ENCODE measurements at regions not wholly inside any gene's neighbourhood (a gene's known extent, or its start where the extent isn't known, plus 50 kb on each side); places are given as distances from the start of the nearest gene placed in this dataset.

DNA sequence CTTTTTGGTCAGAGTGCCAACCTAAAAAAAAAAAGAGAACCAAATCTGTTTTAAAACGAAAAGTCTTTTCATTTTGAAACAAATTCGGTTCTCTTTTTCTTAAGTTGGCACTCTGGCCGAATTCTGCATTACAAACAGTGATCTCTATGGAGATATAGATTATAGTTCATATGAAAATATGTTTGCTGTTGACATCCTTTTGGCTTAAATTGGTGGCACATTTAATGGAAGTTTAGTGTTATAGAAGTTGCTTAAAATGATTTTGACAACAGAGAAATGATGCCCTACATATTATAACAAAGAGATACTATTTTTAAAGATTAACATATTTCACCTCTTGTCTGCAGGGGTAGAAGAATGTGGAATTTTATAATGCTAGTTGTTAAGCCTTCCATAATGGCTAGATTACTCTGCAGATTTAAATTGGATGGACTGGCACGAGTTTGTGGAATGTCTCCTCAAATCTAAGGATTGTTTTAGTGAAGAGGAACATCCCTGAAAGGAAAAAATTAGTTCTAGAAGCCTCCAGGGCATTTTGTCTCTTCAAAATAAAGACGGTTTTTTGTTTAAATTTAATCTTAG is 222.9 kb upstream of the CDH2 start:
- Histone ChIP-seq H3K14ac (ENCODE audit: low read length) (no peak overlapping the region), H3K27me3 (ENCODE audit: insufficient read depth, low read length) (no peaks in the 10 kb centered on the region), H3K4me2 (ENCODE audit: low read length) (no peak overlapping the region), H3K23ac (ENCODE audit: low read length) (no peak overlapping the region), H3K18ac (ENCODE audit: low read length) (no peak overlapping the region), H2BK12ac (ENCODE audit: low read length) (no peak overlapping the region), H3K4ac (ENCODE audit: low read depth, low read length) (no peak overlapping the region), H3K79me1 (ENCODE audit: low read length) (no peaks in the 10 kb centered on the region), H2AFZ (ENCODE audit: insufficient read depth, low read length, poor library complexity) (no peak overlapping the region), H3K9me3 (ENCODE audit: insufficient read depth, low read depth, low read length) (no peaks in the 10 kb centered on the region), H2BK5ac (ENCODE audit: low read depth, low read length, poor library complexity) (no peak overlapping the region), H3K79me2 (ENCODE audit: control insufficient read depth, insufficient read depth, low read length, poor library complexity) (no peaks in the 10 kb centered on the region), H3K27ac (ENCODE audit: low read depth, low read length) (no peak overlapping the region), H3K4me1 (ENCODE audit: control insufficient read depth in 1 of 2, insufficient read depth in 2 of 2, low read length in 2 of 2) (no peaks in the 10 kb centered on the region), H3K9ac (ENCODE audit: low read length) (no peak overlapping the region), H4K12ac (ENCODE audit: low read depth, low read length) (no peak overlapping the region), H3K4me3 (ENCODE audit: low read depth, low read length) (no peak overlapping the region), H4K8ac (ENCODE audit: low read depth, low read length) (no peak overlapping the region), H2AK5ac (ENCODE audit: low read length) (no peak overlapping the region), H4K91ac (ENCODE audit: low read depth, low read length) (no peak overlapping the region), H3K36me3 (ENCODE audit: control insufficient read depth in 1 of 2, insufficient read depth in 2 of 2, low read length in 2 of 2) (no peaks in the 10 kb centered on the region), H2BK120ac (ENCODE audit: insufficient read depth, low read length, poor library complexity) (no peak overlapping the region)
- DNase-seq, result no peak
- WGBS (ENCODE audit: extremely low coverage, insufficient coverage, insufficient read length), result no CpG with 5 or more reads among the region's 5 CpGs

DNA sequence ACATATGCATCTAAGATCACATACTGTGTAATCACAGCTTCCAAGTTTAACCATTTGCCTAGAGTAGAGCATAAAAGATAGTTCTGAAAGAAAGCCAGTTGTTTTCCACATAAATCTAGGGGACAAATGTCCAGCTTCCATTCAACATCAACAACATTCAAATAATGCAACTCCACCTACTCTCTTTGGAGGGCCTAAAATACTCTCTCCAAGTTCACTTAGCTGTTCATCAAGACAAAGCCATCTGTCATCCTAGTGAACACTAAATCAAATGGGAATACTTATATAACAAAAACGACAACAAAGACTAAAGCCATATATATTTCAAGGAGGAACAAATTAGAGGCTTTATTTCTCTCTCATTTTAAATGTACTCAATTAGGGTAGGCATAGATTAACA is 221.5 kb upstream of the CDH2 start:
- WGBS (ENCODE audit: extremely low coverage, insufficient coverage, insufficient read length), result no CpG with 5 or more reads among the region's 1 CpG
- H3K4me1 ChIP-seq (ENCODE audit: control insufficient read depth in 1 of 2, insufficient read depth in 2 of 2, low read length in 2 of 2), result no peaks in the 10 kb centered on the region

DNA sequence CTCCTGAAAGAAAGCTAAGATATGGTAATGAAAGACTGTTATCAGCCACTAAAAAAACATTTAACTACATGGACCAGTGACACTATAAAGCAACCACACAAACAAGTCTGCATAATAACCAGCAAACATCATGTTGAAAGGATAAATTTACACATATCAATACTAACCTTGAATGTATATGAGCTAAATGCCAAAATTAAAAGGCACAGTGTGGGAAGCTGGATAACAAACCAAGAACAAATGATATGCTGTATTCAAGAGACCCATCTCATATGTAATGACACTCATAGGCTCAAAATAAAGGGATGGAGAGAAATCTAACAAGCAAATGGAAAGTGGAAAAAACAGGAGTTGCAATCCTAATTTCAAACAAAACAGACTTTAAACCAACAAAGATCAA is 213.1 kb upstream of the CDH2 start:
- peaks cover 8% of the 10 kb centered on the region for H3K9me3 ChIP-seq (ENCODE audit: insufficient read depth, low read depth, low read length)
- H3K4ac ChIP-seq (ENCODE audit: low read depth, low read length), result no peak overlapping the region
- H3K27ac ChIP-seq (ENCODE audit: low read depth, low read length), result no peak overlapping the region
- H3K9ac ChIP-seq (ENCODE audit: low read length), result no peak overlapping the region
- no peak overlapping the region for H3K14ac ChIP-seq (ENCODE audit: low read length)
- no peak overlapping the region for H3K4me2 ChIP-seq (ENCODE audit: low read length)
- no peak overlapping the region for H2AFZ ChIP-seq (ENCODE audit: insufficient read depth, low read length, poor library complexity)
- no peak overlapping the region for H2BK5ac ChIP-seq (ENCODE audit: low read depth, low read length, poor library complexity)
- no peak overlapping the region for H2AK5ac ChIP-seq (ENCODE audit: low read length)
- no peak overlapping the region for H4K12ac ChIP-seq (ENCODE audit: low read depth, low read length)
- no peak for DNase-seq
- no peaks in the 10 kb centered on the region for H3K79me2 ChIP-seq (ENCODE audit: control insufficient read depth, insufficient read depth, low read length, poor library complexity)
- H3K4me1 ChIP-seq (ENCODE audit: control insufficient read depth in 1 of 2, insufficient read depth in 2 of 2, low read length in 2 of 2), result no peaks in the 10 kb centered on the region
- H4K91ac ChIP-seq (ENCODE audit: low read depth, low read length), result no peak overlapping the region
- no peaks in the 10 kb centered on the region for H3K36me3 ChIP-seq (ENCODE audit: control insufficient read depth in 1 of 2, insufficient read depth in 2 of 2, low read length in 2 of 2)
- H2BK120ac ChIP-seq (ENCODE audit: insufficient read depth, low read length, poor library complexity), result no peak overlapping the region
- no peaks in the 10 kb centered on the region for H3K79me1 ChIP-seq (ENCODE audit: low read length)
- H4K8ac ChIP-seq (ENCODE audit: low read depth, low read length), result no peak overlapping the region
- H3K18ac ChIP-seq (ENCODE audit: low read length), result no peak overlapping the region
- no peak overlapping the region for H3K23ac ChIP-seq (ENCODE audit: low read length)
- H3K4me3 ChIP-seq (ENCODE audit: low read depth, low read length), result no peak overlapping the region
- H3K27me3 ChIP-seq (ENCODE audit: insufficient read depth, low read length), result no peaks in the 10 kb centered on the region
- H2BK12ac ChIP-seq (ENCODE audit: low read length), result no peak overlapping the region

More for the DNA sequence above, 221.5 kb upstream of the CDH2 start:
- H4K91ac ChIP-seq (ENCODE audit: low read depth, low read length), result no peak overlapping the region
- H3K14ac ChIP-seq (ENCODE audit: low read length), result no peak overlapping the region
- H3K4me3 ChIP-seq (ENCODE audit: low read depth, low read length), result no peak overlapping the region
- H2BK12ac ChIP-seq (ENCODE audit: low read length), result no peak overlapping the region
- H4K8ac ChIP-seq (ENCODE audit: low read depth, low read length), result no peak overlapping the region
- no peak overlapping the region for H3K23ac ChIP-seq (ENCODE audit: low read length)
- H3K4ac ChIP-seq (ENCODE audit: low read depth, low read length), result no peak overlapping the region
- no peak overlapping the region for H4K12ac ChIP-seq (ENCODE audit: low read depth, low read length)
- H2AK5ac ChIP-seq (ENCODE audit: low read length), result no peak overlapping the region
- H3K4me2 ChIP-seq (ENCODE audit: low read length), result no peak overlapping the region
- no peak overlapping the region for H3K18ac ChIP-seq (ENCODE audit: low read length)
- no peak overlapping the region for H2BK120ac ChIP-seq (ENCODE audit: insufficient read depth, low read length, poor library complexity)
- H2BK5ac ChIP-seq (ENCODE audit: low read depth, low read length, poor library complexity), result no peak overlapping the region
- no peaks in the 10 kb centered on the region for H3K9me3 ChIP-seq (ENCODE audit: insufficient read depth, low read depth, low read length)
- H3K79me1 ChIP-seq (ENCODE audit: low read length), result no peaks in the 10 kb centered on the region
- no peaks in the 10 kb centered on the region for H3K27me3 ChIP-seq (ENCODE audit: insufficient read depth, low read length)
- H3K36me3 ChIP-seq (ENCODE audit: control insufficient read depth in 1 of 2, insufficient read depth in 2 of 2, low read length in 2 of 2), result no peaks in the 10 kb centered on the region
- H3K79me2 ChIP-seq (ENCODE audit: control insufficient read depth, insufficient read depth, low read length, poor library complexity), result no peaks in the 10 kb centered on the region
- no peak overlapping the region for H3K27ac ChIP-seq (ENCODE audit: low read depth, low read length)
- no peak for DNase-seq
- H3K9ac ChIP-seq (ENCODE audit: low read length), result no peak overlapping the region
- no peak overlapping the region for H2AFZ ChIP-seq (ENCODE audit: insufficient read depth, low read length, poor library complexity)

DNA sequence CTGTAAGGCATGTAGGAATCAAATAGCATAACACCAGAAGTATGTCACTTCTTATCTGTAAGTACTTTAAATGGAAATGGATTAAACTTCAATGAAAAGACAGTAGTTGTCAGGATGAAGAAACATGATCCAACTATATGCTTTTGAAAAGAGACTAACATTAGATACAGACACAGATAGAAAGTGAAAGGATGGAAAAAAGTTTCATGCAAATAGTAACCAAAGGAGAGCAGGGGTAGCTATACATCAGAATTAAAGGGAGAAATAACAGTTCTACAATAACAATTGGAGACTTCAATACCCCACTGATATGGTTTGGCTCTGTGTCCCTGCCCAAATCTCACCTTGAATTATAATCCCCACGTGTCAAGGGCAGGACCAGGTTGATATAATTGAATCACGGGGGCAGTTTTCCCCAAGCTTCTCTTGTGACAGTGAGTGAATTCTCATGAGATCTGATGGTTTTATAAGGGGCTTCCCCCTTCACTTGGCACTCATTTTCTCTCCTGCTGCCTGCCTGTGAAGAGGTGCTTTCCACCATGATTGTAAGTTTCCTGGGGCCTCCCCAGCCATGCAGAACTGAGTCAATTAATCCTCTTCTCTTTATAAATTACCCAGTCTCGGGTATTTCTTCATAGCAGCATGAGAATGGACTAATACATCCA is 205.4 kb upstream of the CDH2 start:
- H3K4ac ChIP-seq (ENCODE audit: low read depth, low read length), result no peak overlapping the region
- no peak overlapping the region for H3K4me2 ChIP-seq (ENCODE audit: low read length)
- no peak overlapping the region for H3K14ac ChIP-seq (ENCODE audit: low read length)
- H3K4me1 ChIP-seq (ENCODE audit: control insufficient read depth in 1 of 2, insufficient read depth in 2 of 2, low read length in 2 of 2), result no peaks in the 10 kb centered on the region
- no peaks in the 10 kb centered on the region for H3K27me3 ChIP-seq (ENCODE audit: insufficient read depth, low read length)
- H2AFZ ChIP-seq (ENCODE audit: insufficient read depth, low read length, poor library complexity), result no peak overlapping the region
- no peak overlapping the region for H3K27ac ChIP-seq (ENCODE audit: low read depth, low read length)
- no peak overlapping the region for H2AK5ac ChIP-seq (ENCODE audit: low read length)
- no peak overlapping the region for H2BK5ac ChIP-seq (ENCODE audit: low read depth, low read length, poor library complexity)
- H3K4me3 ChIP-seq (ENCODE audit: low read depth, low read length), result no peak overlapping the region
- no peaks in the 10 kb centered on the region for H3K79me2 ChIP-seq (ENCODE audit: control insufficient read depth, insufficient read depth, low read length, poor library complexity)
- no peak overlapping the region for H4K12ac ChIP-seq (ENCODE audit: low read depth, low read length)
- DNase-seq, result no peak
- no peak overlapping the region for H3K18ac ChIP-seq (ENCODE audit: low read length)
- no peak overlapping the region for H4K8ac ChIP-seq (ENCODE audit: low read depth, low read length)
- H2BK12ac ChIP-seq (ENCODE audit: low read length), result no peak overlapping the region
- H3K36me3 ChIP-seq (ENCODE audit: control insufficient read depth in 1 of 2, insufficient read depth in 2 of 2, low read length in 2 of 2), result no peaks in the 10 kb centered on the region
- no peak overlapping the region for H3K9ac ChIP-seq (ENCODE audit: low read length)
- H4K91ac ChIP-seq (ENCODE audit: low read depth, low read length), result no peak overlapping the region
- H2BK120ac ChIP-seq (ENCODE audit: insufficient read depth, low read length, poor library complexity), result no peak overlapping the region
- no CpG with 5 or more reads among the region's 3 CpGs for WGBS (ENCODE audit: extremely low coverage, insufficient coverage, insufficient read length)
- no peaks in the 10 kb centered on the region for H3K9me3 ChIP-seq (ENCODE audit: insufficient read depth, low read depth, low read length)
- H3K79me1 ChIP-seq (ENCODE audit: low read length), result no peaks in the 10 kb centered on the region
- no peak overlapping the region for H3K23ac ChIP-seq (ENCODE audit: low read length)
